ENCODE measurements at regions not wholly inside any gene's neighbourhood (a gene's known extent, or its start where the extent isn't known, plus 50 kb on each side); places are given as distances from the start of the nearest gene placed in this dataset.

DNA sequence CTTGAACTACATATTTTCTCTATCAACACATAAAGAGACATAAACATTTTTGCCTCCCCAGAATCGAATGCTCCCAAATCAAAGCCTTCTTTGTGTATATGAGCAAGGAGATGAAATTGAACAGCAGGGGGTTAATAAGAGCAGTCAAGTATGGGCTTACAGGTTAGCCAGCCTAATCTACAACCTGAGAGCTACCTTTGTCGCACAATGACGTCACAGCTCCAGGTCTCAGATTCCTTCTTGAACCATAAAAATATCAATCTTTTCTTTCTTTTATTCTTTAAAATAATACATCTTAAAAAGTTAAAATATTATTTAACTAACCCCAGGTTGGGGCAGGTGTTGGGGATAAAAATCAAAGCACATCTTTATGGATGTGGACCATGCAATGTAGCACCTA, 482.9 kb upstream of the CDH11 start:
- Histone ChIP-seq H3K27me3 (ENCODE audit: low read length) (no peaks in the 10 kb centered on the region), H3K4me2 (ENCODE audit: low read length) (no peak overlapping the region), H3K27ac (ENCODE audit: low read length) (no peak overlapping the region), H3K79me2 (ENCODE audit: low read length) (no peaks in the 10 kb centered on the region), H4K20me1 (ENCODE audit: low read length) (no peaks in the 10 kb centered on the region), H3K9ac (ENCODE audit: low read length) (no peak overlapping the region), H3K4me1 (ENCODE audit: insufficient read depth, low read length) (no peaks in the 10 kb centered on the region), H2AFZ (ENCODE audit: low read length) (no peak overlapping the region), H3K36me3 (ENCODE audit: low read depth, low read length) (no peaks in the 10 kb centered on the region), H3K9me3 (ENCODE audit: low read length) (no peaks in the 10 kb centered on the region), H3F3A (ENCODE audit: low read length, unreplicated experiment) (no peaks in the 10 kb centered on the region), H3K9me2 (replicated peaks; ENCODE audit: low read length) (no peaks in the 10 kb centered on the region), H3K4me3 (ENCODE audit: low read length) (no peak overlapping the region)
- no peak for ATAC-seq
- no peak for DNase-seq
- intact Hi-C loops (cut with micrococcal nuclease): no loop called here
- ChIA-PET CTCF (no interaction called here), POLR2A (ENCODE audit: unreplicated experiment) (no interaction called here)
- no TSS peak for BruUV-seq (replicated peaks)
- no peak for TF ChIP-seq EZH2phosphoT487 (IDR thresholded peaks at IDR 0.05; ENCODE audit: borderline replicate concordance, low read length)
- TF ChIP-seq, protein P1, sequence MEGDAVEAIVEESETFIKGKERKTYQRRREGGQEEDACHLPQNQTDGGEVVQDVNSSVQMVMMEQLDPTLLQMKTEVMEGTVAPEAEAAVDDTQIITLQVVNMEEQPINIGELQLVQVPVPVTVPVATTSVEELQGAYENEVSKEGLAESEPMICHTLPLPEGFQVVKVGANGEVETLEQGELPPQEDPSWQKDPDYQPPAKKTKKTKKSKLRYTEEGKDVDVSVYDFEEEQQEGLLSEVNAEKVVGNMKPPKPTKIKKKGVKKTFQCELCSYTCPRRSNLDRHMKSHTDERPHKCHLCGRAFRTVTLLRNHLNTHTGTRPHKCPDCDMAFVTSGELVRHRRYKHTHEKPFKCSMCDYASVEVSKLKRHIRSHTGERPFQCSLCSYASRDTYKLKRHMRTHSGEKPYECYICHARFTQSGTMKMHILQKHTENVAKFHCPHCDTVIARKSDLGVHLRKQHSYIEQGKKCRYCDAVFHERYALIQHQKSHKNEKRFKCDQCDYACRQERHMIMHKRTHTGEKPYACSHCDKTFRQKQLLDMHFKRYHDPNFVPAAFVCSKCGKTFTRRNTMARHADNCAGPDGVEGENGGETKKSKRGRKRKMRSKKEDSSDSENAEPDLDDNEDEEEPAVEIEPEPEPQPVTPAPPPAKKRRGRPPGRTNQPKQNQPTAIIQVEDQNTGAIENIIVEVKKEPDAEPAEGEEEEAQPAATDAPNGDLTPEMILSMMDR (conservative IDR thresholded peaks at IDR 0.05; ENCODE audit: low read depth, low read length): no peak
- TF ChIP-seq EZH2 (IDR thresholded peaks at IDR 0.05; ENCODE audit: low read length, unreplicated experiment): no peak

DNA sequence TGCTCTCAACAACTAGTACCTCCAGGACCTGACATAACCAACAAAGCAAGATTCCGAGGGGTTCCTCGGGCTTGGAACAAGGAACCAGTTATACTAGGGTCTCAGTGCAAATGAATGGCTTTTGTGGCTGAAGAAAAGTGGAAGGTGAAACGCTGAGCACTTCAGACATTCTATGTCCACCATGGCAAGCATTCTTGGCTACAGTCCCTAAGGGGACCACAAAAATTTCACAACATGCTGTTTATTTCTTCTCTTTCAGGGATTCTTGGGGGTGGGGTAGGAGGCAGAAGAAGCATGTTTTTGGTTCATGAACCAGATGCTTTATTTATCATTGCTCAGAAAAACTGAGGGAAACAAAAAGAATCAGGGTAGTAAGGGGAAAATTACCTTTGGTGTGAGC, 479.9 kb upstream of the CDH11 start:
- Histone ChIP-seq H3K27ac (ENCODE audit: low read length) (no peak overlapping the region), H3F3A (ENCODE audit: low read length, unreplicated experiment) (no peaks in the 10 kb centered on the region), H3K4me3 (ENCODE audit: low read length) (no peak overlapping the region), H3K36me3 (ENCODE audit: low read depth, low read length) (no peaks in the 10 kb centered on the region), H3K27me3 (ENCODE audit: low read length) (no peaks in the 10 kb centered on the region), H3K4me2 (ENCODE audit: low read length) (no peak overlapping the region), H4K20me1 (ENCODE audit: low read length) (no peaks in the 10 kb centered on the region), H3K9ac (ENCODE audit: low read length) (no peak overlapping the region), H2AFZ (ENCODE audit: low read length) (no peak overlapping the region), H3K79me2 (ENCODE audit: low read length) (no peaks in the 10 kb centered on the region), H3K9me3 (ENCODE audit: low read length) (no peaks in the 10 kb centered on the region), H3K9me2 (replicated peaks; ENCODE audit: low read length) (no peaks in the 10 kb centered on the region), H3K4me1 (ENCODE audit: insufficient read depth, low read length) (no peaks in the 10 kb centered on the region)
- no TSS peak for BruUV-seq (replicated peaks)
- intact Hi-C loops (cut with micrococcal nuclease): no loop called here
- TF ChIP-seq, protein P1 (conservative IDR thresholded peaks at IDR 0.05; ENCODE audit: low read depth, low read length): no peak
- TF ChIP-seq EZH2 (IDR thresholded peaks at IDR 0.05; ENCODE audit: low read length, unreplicated experiment) (no peak), EZH2phosphoT487 (IDR thresholded peaks at IDR 0.05; ENCODE audit: borderline replicate concordance, low read length) (no peak)
- ChIA-PET CTCF (no interaction called here), POLR2A (ENCODE audit: unreplicated experiment) (no interaction called here)
- DNase-seq (no peak), ATAC-seq (no peak)

DNA sequence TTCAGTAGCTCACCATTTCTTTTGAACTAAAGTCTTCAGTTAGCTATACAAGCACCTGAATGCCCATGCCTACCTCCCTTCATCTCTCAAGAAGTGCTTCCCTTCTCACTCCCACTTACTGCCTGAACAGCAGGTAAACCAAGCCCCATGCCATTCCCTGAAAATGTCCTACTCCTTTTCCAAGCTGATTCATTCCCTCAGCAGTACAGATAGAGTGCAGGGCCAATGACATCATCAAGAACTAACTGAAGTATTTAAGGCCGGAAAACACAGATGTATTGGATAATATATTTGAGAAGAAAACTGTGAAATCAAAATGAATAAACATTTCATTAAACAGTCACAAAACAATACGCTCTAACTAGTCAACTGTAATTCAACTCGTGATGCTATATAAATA, 478.8 kb upstream of the CDH11 start:
- Histone ChIP-seq H4K20me1 (ENCODE audit: low read length) (no peaks in the 10 kb centered on the region), H3K36me3 (ENCODE audit: low read depth, low read length) (no peaks in the 10 kb centered on the region), H3K9ac (ENCODE audit: low read length) (no peak overlapping the region), H3K9me3 (ENCODE audit: low read length) (no peaks in the 10 kb centered on the region), H3F3A (ENCODE audit: low read length, unreplicated experiment) (no peaks in the 10 kb centered on the region), H3K9me2 (replicated peaks; ENCODE audit: low read length) (no peaks in the 10 kb centered on the region), H3K4me2 (ENCODE audit: low read length) (no peak overlapping the region), H3K4me3 (ENCODE audit: low read length) (no peak overlapping the region), H3K4me1 (ENCODE audit: insufficient read depth, low read length) (no peaks in the 10 kb centered on the region), H3K27me3 (ENCODE audit: low read length) (no peaks in the 10 kb centered on the region), H3K79me2 (ENCODE audit: low read length) (no peaks in the 10 kb centered on the region), H2AFZ (ENCODE audit: low read length) (no peak overlapping the region), H3K27ac (ENCODE audit: low read length) (no peak overlapping the region)
- no peak for DNase-seq
- ChIA-PET POLR2A (ENCODE audit: unreplicated experiment) (no interaction called here), CTCF (no interaction called here)
- BruUV-seq (replicated peaks): no TSS peak
- TF ChIP-seq EZH2phosphoT487 (IDR thresholded peaks at IDR 0.05; ENCODE audit: borderline replicate concordance, low read length): no peak
- TF ChIP-seq, protein P1 (conservative IDR thresholded peaks at IDR 0.05; ENCODE audit: low read depth, low read length): no peak
- no peak for TF ChIP-seq EZH2 (IDR thresholded peaks at IDR 0.05; ENCODE audit: low read length, unreplicated experiment)
- intact Hi-C loops (cut with micrococcal nuclease): no loop called here
- ATAC-seq: no peak
